Keratinocyte (primary cell): ENCODE measurements at regions not wholly inside any gene's neighbourhood (a gene's known extent, or its start where the extent isn't known, plus 50 kb on each side); places are given as distances from the start of the nearest gene placed in this dataset.

ENCODE experiments used
- DNase-seq: peaks from one replicate; pipeline ENCODE4 v3.0.0-alpha.2; 2011; ENCODE audit warnings: low read depth, missing footprints, low spot score
- FAIRE-seq: peaks from 2 replicates; lab custom pipeline; 2011; peaks lifted over from hg19 to GRCh38; lab: Jason Lieb, UNC
- H2AFZ ChIP-seq: 2 replicates; pipeline ENCODE4 v1.6.0; 2012; ENCODE audit warnings: low read length, control low read depth, inconsistent platforms; ENCODE audit not compliant: control insufficient read depth
- H3K27ac ChIP-seq: 2 replicates; pipeline ENCODE4 v1.5.1; 2011; ENCODE audit warnings: low read length; ENCODE audit not compliant: control insufficient read depth, insufficient read depth
- H3K27me3 ChIP-seq: 3 replicates; pipeline ENCODE4 v1.6.0; 2011; ENCODE audit warnings: low read length; ENCODE audit not compliant: control insufficient read depth, insufficient read depth; ENCODE audit errors: extremely low read depth
- H3K36me3 ChIP-seq, 2 experiments: 2 replicates in 1 of 2; 3 replicates in 1 of 2; pipeline ENCODE4 v1.5.1; 2011; ENCODE audit warnings: low read length in 2 of 2, mild to moderate bottlenecking in 1 of 2; ENCODE audit not compliant: control insufficient read depth in 2 of 2, insufficient read depth in 2 of 2; ENCODE audit errors: extremely low read depth in 1 of 2
- H3K4me1 ChIP-seq: 3 replicates; pipeline ENCODE4 v1.5.1; 2011; ENCODE audit warnings: low read length; ENCODE audit not compliant: control insufficient read depth, insufficient read depth; ENCODE audit errors: extremely low read depth
- H3K4me2 ChIP-seq: 3 replicates; pipeline ENCODE4 v1.6.0; 2011; ENCODE audit warnings: low read depth, low read length; ENCODE audit not compliant: control insufficient read depth, insufficient read depth; ENCODE audit errors: extremely low read depth
- H3K4me3 ChIP-seq, 3 experiments: fragments of 200-600 bp in 1 of 3; sonication (generic) in 1 of 3; 2 replicates in 2 of 3; 3 replicates in 1 of 3; pipeline ENCODE4 v1.5.1; 2011 to 2016; ENCODE audit warnings: low read length in 3 of 3, mild to moderate bottlenecking in 3 of 3, control low read depth in 2 of 3, inconsistent platforms in 1 of 3, low read depth in 1 of 3, mixed read lengths in 1 of 3, mixed run types in 1 of 3, moderate library complexity in 1 of 3; ENCODE audit not compliant: control insufficient read depth in 2 of 3, insufficient read depth in 2 of 3; ENCODE audit errors: extremely low read depth in 1 of 3
- H3K79me2 ChIP-seq: 2 replicates; pipeline ENCODE4 v1.6.0; 2012; ENCODE audit warnings: low read length; ENCODE audit not compliant: control insufficient read depth, insufficient read depth
- H3K9ac ChIP-seq: 3 replicates; pipeline ENCODE4 v1.6.0; 2011; ENCODE audit warnings: low read length; ENCODE audit not compliant: control insufficient read depth, insufficient read depth; ENCODE audit errors: extremely low read depth
- H3K9me1 ChIP-seq: 3 replicates; pipeline ENCODE4 v1.6.0; 2011; ENCODE audit warnings: low read length; ENCODE audit not compliant: control insufficient read depth, insufficient read depth; ENCODE audit errors: extremely low read depth
- H3K9me3 ChIP-seq: 2 replicates; pipeline ENCODE4 v1.5.1; 2012; ENCODE audit warnings: low read depth, low read length; ENCODE audit not compliant: control insufficient read depth
- H4K20me1 ChIP-seq: 3 replicates; pipeline ENCODE4 v1.6.0; 2011; ENCODE audit warnings: low read length; ENCODE audit not compliant: control insufficient read depth, insufficient read depth; ENCODE audit errors: extremely low read depth
- CTCF ChIP-seq, 3 experiments: IDR thresholded peaks in 1 of 3; conservative IDR thresholded peaks in 1 of 3; optimal IDR thresholded peaks in 1 of 3; 2 replicates in 2 of 3; 3 replicates in 1 of 3; pipeline versions ENCODE3 to v1.5.1; 2011; ENCODE audit warnings: low read length in 3 of 3, mild to moderate bottlenecking in 3 of 3, moderate library complexity in 2 of 3, control low read depth in 1 of 3, inconsistent platforms in 1 of 3; ENCODE audit not compliant: insufficient read depth in 2 of 3; ENCODE audit errors: extremely low read depth in 1 of 3
- EZH2 ChIP-seq: IDR thresholded peaks from one replicate; pipeline ENCODE4 v1.6.1; 2012; ENCODE audit warnings: inconsistent platforms, mild to moderate bottlenecking, low read length, moderate library complexity
- dilution Hi-C: fragments of 300-500 bp; cut with MboI; formaldehyde crosslinking; loops from one replicate; pipeline ENCODE4 v1.7.0; 2020; ENCODE audit warnings: low sequenced_read_pairs; ENCODE audit not compliant: extremely low pct_ligation_motif_present

DNA sequence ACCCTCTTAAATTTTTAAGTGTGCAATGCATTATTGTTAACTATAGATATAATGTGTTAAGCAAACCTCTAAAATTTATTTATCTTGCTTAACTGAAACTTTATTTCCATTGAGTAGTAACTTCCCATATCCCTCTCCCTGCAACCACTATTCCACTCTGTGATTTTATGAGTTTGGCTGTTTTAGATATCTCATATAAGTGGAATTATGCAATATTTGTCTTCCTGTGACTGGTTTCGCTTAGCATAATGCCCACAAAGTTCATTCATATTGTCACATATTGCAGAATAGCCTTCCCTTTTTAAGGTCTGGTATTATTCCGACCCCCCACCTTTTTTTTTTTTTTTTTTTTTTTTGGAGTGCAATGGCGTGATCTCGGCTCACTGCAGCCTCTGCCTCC is 247.6 kb downstream of the EMP1 start:
- dilution Hi-C loops: no loop called here
- no peak overlapping the region for H3K4me2 ChIP-seq
- no peak for FAIRE-seq

GRCh38 chr12:13443498-13443897 is 247.0 kb downstream of the EMP1 start:
- Histone ChIP-seq H3K79me2 (no peaks in the 10 kb centered on the region), H2AFZ (no peak overlapping the region), H3K9ac (no peak overlapping the region), H3K4me3 (no peak overlapping the region), H3K36me3 (no peaks in the 10 kb centered on the region), H3K27ac (no peak overlapping the region), H3K4me2 (no peak overlapping the region), H3K9me3 (no peaks in the 10 kb centered on the region), H3K9me1 (no peaks in the 10 kb centered on the region), H3K4me1 (no peaks in the 10 kb centered on the region), H3K27me3 (no peaks in the 10 kb centered on the region), H4K20me1 (no peaks in the 10 kb centered on the region)
- dilution Hi-C loops: no loop called here
- TF ChIP-seq EZH2 (no peak), CTCF (optimal IDR thresholded peaks at IDR 0.05 in 1 of 3, IDR thresholded peaks at IDR 0.05 in 1 of 3, conservative IDR thresholded peaks at IDR 0.05 in 1 of 3; ENCODE audit: extremely low read depth in 1 of 3, insufficient read depth in 2 of 3, low read length in 3 of 3) (no peak)
- DNase-seq (no peak), FAIRE-seq (no peak)

More for the DNA sequence above, 247.6 kb downstream of the EMP1 start:
- no peak overlapping the region for H2AFZ ChIP-seq
- H3K79me2 ChIP-seq: no peaks in the 10 kb centered on the region
- no peak overlapping the region for H3K4me3 ChIP-seq
- H3K27ac ChIP-seq: no peak overlapping the region
- no peaks in the 10 kb centered on the region for H4K20me1 ChIP-seq
- no peak for TF ChIP-seq CTCF (optimal IDR thresholded peaks at IDR 0.05 in 1 of 3, IDR thresholded peaks at IDR 0.05 in 1 of 3, conservative IDR thresholded peaks at IDR 0.05 in 1 of 3; ENCODE audit: extremely low read depth in 1 of 3, insufficient read depth in 2 of 3, low read length in 3 of 3)
- H3K27me3 ChIP-seq: no peaks in the 10 kb centered on the region
- H3K9ac ChIP-seq: no peak overlapping the region
- no peaks in the 10 kb centered on the region for H3K4me1 ChIP-seq
- no peaks in the 10 kb centered on the region for H3K9me3 ChIP-seq
- no peaks in the 10 kb centered on the region for H3K36me3 ChIP-seq
- no peak for DNase-seq
- no peaks in the 10 kb centered on the region for H3K9me1 ChIP-seq
